ENCODE measurements at regions not wholly inside any gene's neighbourhood (a gene's known extent, or its start where the extent isn't known, plus 50 kb on each side); places are given as distances from the start of the nearest gene placed in this dataset.

GRCh38 chr4:82287720-82288119 lies 86.1 kb downstream of the HNRNPD start:
- FAIRE-seq = no peak
- no peaks in the 10 kb centered on the region for H3K9me3 ChIP-seq (ENCODE audit: insufficient read depth in 2 of 2, low read depth in 1 of 2, low read length in 1 of 2)
- H3K79me1 ChIP-seq (ENCODE audit: low read depth, low read length) = no peaks in the 10 kb centered on the region
- H3K23ac ChIP-seq (ENCODE audit: insufficient read length) = no peak overlapping the region
- H2BK12ac ChIP-seq (ENCODE audit: low read depth, low read length) = no peak overlapping the region
- no peak overlapping the region for H2AFZ ChIP-seq (ENCODE audit: low read length)
- H3K18ac ChIP-seq (ENCODE audit: extremely low read depth, low read length) = no peak overlapping the region
- no peak for DNase-seq (ENCODE audit: low read depth in 1 of 2, low spot score in 2 of 2)
- H3K9ac ChIP-seq (replicated peaks in 1 of 4; ENCODE audit: extremely low read depth in 1 of 4, low read depth in 3 of 4, low read length in 3 of 4) = no peak overlapping the region
- no peak overlapping the region for H3K4me2 ChIP-seq (ENCODE audit: insufficient read depth in 1 of 2, low read depth in 2 of 2, low read length in 2 of 2)
- ChIA-PET POLR2A (ENCODE audit: partially characterized antibody) (no interaction called here), CTCF (ENCODE audit: partially characterized antibody) (interaction anchor here (0.6 kb wide), 2 partner anchors 374 to 551 kb away, joined by 3 to 4 read pairs; no protein-coding TSS in a partner anchor)
- H2BK120ac ChIP-seq (replicated peaks; ENCODE audit: low read depth, low read length) = no peak overlapping the region
- no peak overlapping the region for H2BK5ac ChIP-seq (ENCODE audit: low read depth, low read length)
- H3K4ac ChIP-seq (replicated peaks; ENCODE audit: insufficient read length, low read depth, low read length) = no peak overlapping the region
- no peak overlapping the region for H3K56ac ChIP-seq (replicated peaks; ENCODE audit: insufficient read length, low read depth, low read length)
- H3K4me3 ChIP-seq (ENCODE audit: extremely low read depth in 1 of 4, insufficient read depth in 2 of 4, low read depth in 3 of 4, low read length in 4 of 4) = no peak overlapping the region
- no peaks in the 10 kb centered on the region for H4K20me1 ChIP-seq (replicated peaks in 1 of 2; ENCODE audit: control insufficient read depth in 1 of 2, insufficient read depth in 2 of 2, low read length in 2 of 2)
- peaks cover 0 to 3% (median 0%) of the 10 kb centered on the region in 4 experiments; a peak in 1 of 7 replicates for H3K27me3 ChIP-seq (replicated peaks in 1 of 4; ENCODE audit: control insufficient read depth in 3 of 4, extremely low read depth in 1 of 4, insufficient read depth in 3 of 4, low read length in 3 of 4)
- no peak overlapping the region for H3K27ac ChIP-seq (ENCODE audit: low read depth, low read length)
- no peak overlapping the region for H4K8ac ChIP-seq (ENCODE audit: extremely low read depth, insufficient read depth, low read length)
- H3K23me2 ChIP-seq (ENCODE audit: low read depth, low read length) = peaks cover 3% of the 10 kb centered on the region; the same call in 1 of the 2 replicates
- no peak overlapping the region for H2BK15ac ChIP-seq (ENCODE audit: low read length)
- H4K91ac ChIP-seq (replicated peaks; ENCODE audit: insufficient read length, low read length) = no peak overlapping the region
- no peak overlapping the region for H4K5ac ChIP-seq (ENCODE audit: insufficient read length, low read depth, low read length)
- H3K79me2 ChIP-seq (ENCODE audit: control insufficient read depth in 1 of 2, insufficient read depth in 2 of 2, low read length in 2 of 2) = no peaks in the 10 kb centered on the region
- H3K4me1 ChIP-seq (replicated peaks in 1 of 4; ENCODE audit: control insufficient read depth in 3 of 4, insufficient read depth in 4 of 4, low read length in 3 of 4) = peaks cover 0 to 4% (median 2%) of the 10 kb centered on the region in 4 experiments; a peak in 5 of 7 replicates
- no peaks in the 10 kb centered on the region for H3K36me3 ChIP-seq (ENCODE audit: control insufficient read depth in 2 of 4, insufficient read depth in 4 of 4, low read length in 3 of 4)
- H3K14ac ChIP-seq (ENCODE audit: insufficient read length) = no peak overlapping the region
- WGBS, 2 experiments (ENCODE audit: extremely low coverage in 1 of 2, insufficient coverage in 1 of 2, insufficient read length in 1 of 2, insufficient replicate concordance in 2 of 2, low coverage in 1 of 2, low lambda C conversion rate in 2 of 2, missing lambda C conversion rate in 1 of 2) = 89% methylated on average over 5 of the region's 5 CpGs; no CpG with 5 or more reads in 1 of the 2 experiments
- H2AK5ac ChIP-seq (ENCODE audit: low read depth, low read length) = no peak overlapping the region
- H2BK20ac ChIP-seq (ENCODE audit: low read length) = no peak overlapping the region
- no peak for TF ChIP-seq POLR2A (IDR thresholded peaks at IDR 0.05; ENCODE audit: control extremely low read depth in 1 of 2, low read depth in 2 of 2, low read length in 2 of 2)

Measured in H1 (cell line).